Islet of Langerhans (tissue), 1 donor: ENCODE measurements at regions not wholly inside any gene's neighbourhood (a gene's known extent, or its start where the extent isn't known, plus 50 kb on each side); places are given as distances from the start of the nearest gene placed in this dataset.
"Not testable (repeated sequence)": the region's sequence is repeated elsewhere in the genome, so short reads cannot be mapped to it uniquely, and the experiment has no call there.

Experiments
- FAIRE-seq: peaks from one replicate; lab custom pipeline; 2011; peaks lifted over from hg19 to GRCh38; lab: Jason Lieb, UNC

GRCh38 chr4:186775902-186776301, 52.2 kb upstream of the FAT1 start:
- no peak for FAIRE-seq

DNA sequence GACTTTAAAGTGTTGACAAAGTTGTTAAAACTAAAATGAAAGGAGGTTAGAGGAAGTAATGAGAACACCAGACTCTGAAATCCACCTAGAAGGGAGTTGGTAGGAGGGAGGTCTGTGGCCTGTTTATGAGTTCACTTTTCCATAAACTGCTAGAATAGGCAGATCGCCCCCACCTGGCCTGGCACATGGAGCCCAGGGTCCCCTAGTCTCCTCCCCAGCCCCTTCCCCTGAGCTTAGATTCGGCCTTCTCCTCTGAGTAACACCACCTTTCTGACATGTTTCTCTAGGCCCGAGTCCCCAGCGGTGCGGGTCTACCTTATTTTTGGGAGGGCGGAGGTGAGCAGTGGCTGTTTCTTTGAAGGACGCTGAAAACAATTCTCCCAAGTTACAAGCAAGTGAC, 54.5 kb upstream of the FAT1 start:
- FAIRE-seq: no peak

GRCh38 chr4:186780291-186781031, 56.8 kb upstream of the FAT1 start:
- FAIRE-seq: no peak

- no peak for FAIRE-seq
These were observed 57.6 kb upstream of the FAT1 start for GRCh38 chr4:186781032-186781917.

DNA sequence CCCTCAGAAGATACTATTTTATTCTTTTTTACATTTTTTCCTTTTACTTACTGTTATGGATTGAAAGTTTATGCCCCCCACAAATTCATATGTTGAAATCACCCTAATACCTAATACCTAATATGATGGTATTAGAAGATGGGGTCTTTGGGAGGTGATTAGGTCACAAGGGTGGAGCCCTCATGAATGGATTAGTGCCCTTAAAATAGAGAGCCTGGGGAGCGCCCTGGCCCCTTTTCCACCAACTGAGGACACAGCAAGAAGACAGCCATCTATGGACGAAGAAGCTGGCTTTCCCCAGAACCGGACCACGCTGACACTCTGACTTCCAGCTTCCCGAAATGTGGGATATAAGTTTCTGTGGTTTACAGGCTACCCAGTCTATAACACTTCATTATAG, 58.6 kb upstream of the FAT1 start:
- FAIRE-seq: no peak

DNA sequence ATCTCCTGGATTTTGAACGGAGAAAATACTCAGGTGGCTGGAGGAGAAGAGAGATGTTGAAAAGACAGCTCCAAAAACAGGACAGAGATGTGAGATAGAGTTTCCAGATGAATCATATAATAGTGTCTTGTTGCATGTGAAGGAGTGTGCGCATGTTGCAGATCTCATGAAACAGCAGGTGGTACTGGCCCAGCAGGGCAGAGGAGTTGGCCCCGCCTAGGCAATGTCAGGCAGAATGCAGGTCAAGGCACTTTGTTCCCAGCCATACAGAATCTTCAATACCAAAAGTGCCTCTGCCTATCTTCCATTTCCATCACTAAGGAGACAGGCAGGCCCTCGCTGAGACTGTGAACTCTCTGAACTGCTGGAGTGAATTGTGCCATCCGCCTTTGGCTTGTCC, 63.9 kb upstream of the FAT1 start:
- no peak for FAIRE-seq

DNA sequence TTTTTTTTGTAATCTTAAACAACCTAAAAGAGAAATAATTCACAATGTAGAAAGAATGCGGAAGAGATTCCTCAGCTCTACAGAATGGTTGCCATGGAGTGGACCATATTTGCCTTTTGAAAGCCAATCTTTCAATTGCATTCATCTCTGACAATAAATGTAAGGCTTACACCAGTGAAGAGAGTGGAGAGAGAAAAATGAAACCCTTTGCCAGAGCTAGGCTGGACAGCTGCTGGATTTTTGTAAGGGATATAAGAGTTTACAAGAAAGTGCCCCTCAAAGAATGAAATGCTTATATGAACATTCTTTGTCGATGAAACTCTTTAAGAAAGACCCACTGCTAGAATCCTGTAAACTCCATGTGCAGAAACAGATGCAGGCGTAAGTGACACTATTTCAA, 66.0 kb upstream of the FAT1 start:
- no peak for FAIRE-seq

DNA sequence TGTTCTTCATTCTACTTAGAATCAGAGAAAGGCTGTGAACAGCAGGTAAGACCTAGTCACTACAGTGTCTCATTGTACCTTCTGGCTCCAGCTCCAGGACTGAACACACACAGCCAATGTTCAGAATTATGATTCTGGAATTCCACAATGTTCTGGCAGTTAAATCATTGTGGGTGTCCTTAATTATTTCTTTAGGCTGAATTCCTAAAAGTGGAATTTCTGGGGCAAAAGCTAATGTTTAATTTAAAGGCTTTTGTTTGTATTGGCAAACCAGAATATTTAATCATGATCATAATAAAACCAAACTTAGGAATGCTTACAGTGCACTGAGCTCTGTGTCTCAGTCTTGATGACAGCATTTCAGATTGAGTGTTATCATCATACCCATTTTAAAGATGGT, 67.0 kb upstream of the FAT1 start:
- FAIRE-seq: no peak

- FAIRE-seq: peak; percentile 69
These were observed 69.2 kb upstream of the FAT1 start for GRCh38 chr4:186792728-186793366.

- no peak for FAIRE-seq
These were observed 75.4 kb upstream of the FAT1 start for GRCh38 chr4:186798951-186799659.

DNA sequence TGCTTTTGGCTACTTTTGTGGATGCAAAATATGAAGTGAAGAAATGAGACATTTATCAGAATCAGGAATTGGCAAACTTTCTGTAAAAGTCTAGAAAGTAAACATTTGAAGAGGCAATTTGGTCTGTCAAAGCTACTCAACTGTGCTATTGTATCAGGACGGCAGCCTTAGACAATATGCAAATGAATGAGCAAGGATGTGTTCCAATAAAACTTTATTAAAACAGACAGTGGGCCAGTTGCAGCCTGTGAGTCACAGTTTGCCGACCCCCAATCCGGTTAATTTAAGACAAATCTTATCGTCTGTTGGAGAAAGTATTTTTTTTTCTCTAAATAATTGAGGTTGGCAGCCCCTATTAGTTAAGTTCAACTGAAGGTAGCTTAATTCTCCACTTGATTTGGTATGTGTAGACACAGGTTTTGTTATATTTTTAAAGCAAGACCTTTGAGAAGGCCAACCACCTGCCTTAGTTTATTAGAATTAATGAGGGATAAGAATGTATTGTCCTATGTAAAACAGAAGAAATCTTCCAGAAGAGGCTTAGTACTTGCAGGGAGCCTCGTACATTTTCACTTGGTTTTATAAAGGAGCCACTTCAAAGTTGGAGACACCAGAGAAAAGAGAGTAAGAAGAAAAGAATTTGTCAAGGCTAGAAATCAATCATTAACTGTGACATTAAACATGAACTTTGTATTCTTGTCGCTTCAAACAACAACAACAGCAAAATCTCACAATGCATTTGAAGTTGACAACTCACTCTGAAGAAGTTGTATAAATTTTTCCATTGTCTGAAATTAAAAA, 81.6 kb upstream of the FAT1 start:
- no peak for FAIRE-seq

- not testable (repeated sequence) for FAIRE-seq
These were observed 82.3 kb upstream of the FAT1 start for GRCh38 chr4:186805917-186806316.

GRCh38 chr4:186806679-186807421, 83.2 kb upstream of the FAT1 start:
- no peak for FAIRE-seq

GRCh38 chr4:186807808-186808629, 84.4 kb upstream of the FAT1 start:
- no peak for FAIRE-seq

DNA sequence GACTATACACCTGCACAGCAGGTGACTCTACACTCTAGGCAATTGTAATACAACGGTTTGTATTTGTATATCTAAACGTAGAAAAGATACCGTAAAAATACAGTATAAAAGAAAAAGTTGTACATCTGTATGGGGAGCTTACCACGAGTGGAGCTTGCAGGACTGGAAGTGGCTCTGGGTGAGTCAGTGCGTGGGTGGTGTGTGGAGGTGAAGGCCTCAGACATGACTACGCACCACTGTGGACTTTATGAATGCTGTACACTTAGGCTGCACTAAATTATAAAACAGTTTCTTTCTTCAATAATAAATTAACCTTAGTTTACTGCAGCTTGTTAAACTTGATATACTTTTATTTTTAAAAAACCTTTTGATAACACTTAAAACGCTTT, 85.0 kb upstream of the FAT1 start:
- peak; percentile 96 for FAIRE-seq

- no peak for FAIRE-seq
These were observed 85.4 kb upstream of the FAT1 start for GRCh38 chr4:186809070-186809469.

DNA sequence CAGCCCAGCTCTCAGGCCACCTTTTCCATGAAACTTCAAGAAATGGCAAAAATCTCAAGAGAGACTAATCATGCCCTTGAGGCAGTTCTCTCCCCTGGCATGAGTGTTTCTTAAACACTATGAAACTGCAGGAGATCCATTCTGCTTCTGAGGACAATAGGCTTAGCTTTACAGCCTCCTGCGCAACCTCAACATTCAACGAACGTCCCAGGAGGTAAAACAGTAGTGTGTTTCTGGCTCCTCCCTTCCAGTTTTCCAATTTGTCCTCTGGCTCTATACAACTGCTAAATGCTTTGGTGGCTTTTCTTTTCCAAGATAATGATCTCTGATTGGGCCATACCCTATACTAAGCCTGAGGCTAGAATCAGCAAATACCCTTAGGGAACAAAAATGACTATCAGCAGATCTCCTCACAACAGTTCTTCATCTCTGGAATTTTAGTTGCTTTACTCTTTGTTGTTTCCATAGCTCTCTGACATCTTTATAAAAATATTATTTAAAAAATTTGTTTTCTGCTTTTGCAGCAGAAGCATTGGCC, 87.0 kb upstream of the FAT1 start:
- no peak for FAIRE-seq

- FAIRE-seq: no peak
These were observed 88.9 kb upstream of the FAT1 start for GRCh38 chr4:186812592-186812991.

DNA sequence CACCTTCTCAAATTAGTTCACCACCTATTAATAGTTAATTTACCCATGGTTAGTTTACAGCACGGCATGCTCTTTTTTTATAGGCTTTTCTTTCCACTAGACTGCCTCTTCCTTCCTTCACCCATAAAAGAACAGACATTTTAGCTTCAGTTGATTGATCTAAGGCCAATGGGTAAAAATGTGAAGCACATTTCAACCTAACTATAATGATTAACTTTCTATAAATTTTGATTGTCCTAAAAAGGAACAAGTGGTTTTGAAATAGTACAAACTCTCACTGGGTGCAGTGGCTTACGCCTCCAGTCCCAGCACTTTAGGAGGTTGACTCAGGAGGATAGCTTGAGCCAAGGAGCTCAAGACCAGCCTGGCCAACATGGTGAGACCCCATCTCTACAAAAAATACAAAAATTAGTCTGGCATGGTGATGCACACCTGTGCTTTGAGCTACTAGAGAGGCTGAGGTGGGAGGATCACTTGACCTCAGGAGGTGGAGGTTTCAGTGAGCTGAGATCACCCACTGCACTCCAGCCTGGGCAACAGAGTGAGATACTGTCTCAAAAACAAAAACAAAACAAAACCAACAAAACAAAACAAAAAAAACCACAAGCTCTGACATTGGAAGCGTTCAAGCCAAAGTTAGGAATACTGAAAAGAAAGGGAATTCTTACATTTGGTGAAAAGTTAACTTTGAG, 89.9 kb upstream of the FAT1 start:
- no peak for FAIRE-seq
